GM12878 (cell line): ENCODE measurements at regions not wholly inside any gene's neighbourhood (a gene's known extent, or its start where the extent isn't known, plus 50 kb on each side); places are given as distances from the start of the nearest gene placed in this dataset.

Source experiments
- ASH2L ChIP-seq: fragments of 300-600, 200-600 bp; sonication (generic); IDR thresholded peaks from 2 replicates; pipeline ENCODE4 v1.6.1; 2017; ENCODE audit warnings: low read depth, mild to moderate bottlenecking, borderline replicate concordance
- CTCF ChIP-seq, 3 experiments: IDR thresholded peaks in 2 of 3; conservative IDR thresholded peaks in 1 of 3; 2 replicates each; pipeline ENCODE4 v1.5.1; 2011; ENCODE audit warnings: low read depth in 3 of 3, low read length in 3 of 3, mild to moderate bottlenecking in 3 of 3, control low read depth in 2 of 3, moderate library complexity in 2 of 3, inconsistent platforms in 1 of 3, mixed read lengths in 1 of 3; ENCODE audit not compliant: control insufficient read depth in 2 of 3, insufficient read depth in 1 of 3; ENCODE audit errors: extremely low read depth in 1 of 3
- EZH2 ChIP-seq: IDR thresholded peaks from 2 replicates; pipeline ENCODE4 v1.6.1; 2012; ENCODE audit warnings: low read depth, mild to moderate bottlenecking, control low read depth, inconsistent platforms, low read length, borderline replicate concordance; ENCODE audit not compliant: control insufficient read depth
- POLR2A ChIP-seq: IDR thresholded peaks from 2 replicates; pipeline ENCODE4 v1.6.1; 2011; ENCODE audit warnings: low read depth, mild to moderate bottlenecking, low read length
- USF2 ChIP-seq: IDR thresholded peaks from 2 replicates; pipeline ENCODE4 v1.6.1; 2011; ENCODE audit warnings: low read depth, low read length, improper control_type of control experiment, borderline replicate concordance

GRCh38 chr6:134826889-134827737 is 122.8 kb downstream of the ALDH8A1 start:
- TF ChIP-seq POLR2A = no peak
- no peak for TF ChIP-seq EZH2
- TF ChIP-seq CTCF (IDR thresholded peaks at IDR 0.05 in 2 of 3, conservative IDR thresholded peaks at IDR 0.05 in 1 of 3; ENCODE audit: control insufficient read depth in 2 of 3, extremely low read depth in 1 of 3, insufficient read depth in 1 of 3, low read depth in 3 of 3, low read length in 3 of 3) = no peak
- TF ChIP-seq USF2 = no peak
- TF ChIP-seq ASH2L = no peak
